ENCODE measurements at regions not wholly inside any gene's neighbourhood (a gene's known extent, or its start where the extent isn't known, plus 50 kb on each side); places are given as distances from the start of the nearest gene placed in this dataset.
"Not testable (repeated sequence)": the region's sequence is repeated elsewhere in the genome, so short reads cannot be mapped to it uniquely, and the experiment has no call there.

- Histone ChIP-seq H3K4me1 (no peaks in the 10 kb centered on the region), H3K4me3 (no peak overlapping the region), H3K36me3 (no peaks in the 10 kb centered on the region), H3K27ac (no peak overlapping the region), H3K9me3 (no peaks in the 10 kb centered on the region), H3K27me3 (replicated peaks in 1 of 7) (no peaks in the 10 kb centered on the region)
- TF ChIP-seq CTCF (IDR thresholded peaks at IDR 0.05 in 8 of 11, conservative IDR thresholded peaks at IDR 0.05 in 3 of 11) (no peak), POLR2AphosphoS5 (IDR thresholded peaks at IDR 0.05) (no peak), POLR2A (IDR thresholded peaks at IDR 0.05) (no peak)
- intact Hi-C loops (cut with DNase I; ENCODE audit: low total_unique reads) = no loop called here
- DNase-seq = no peak
Measured at GRCh38 chr1:55870106-55870505, 654.9 kb upstream of the USP24 start.

DNA sequence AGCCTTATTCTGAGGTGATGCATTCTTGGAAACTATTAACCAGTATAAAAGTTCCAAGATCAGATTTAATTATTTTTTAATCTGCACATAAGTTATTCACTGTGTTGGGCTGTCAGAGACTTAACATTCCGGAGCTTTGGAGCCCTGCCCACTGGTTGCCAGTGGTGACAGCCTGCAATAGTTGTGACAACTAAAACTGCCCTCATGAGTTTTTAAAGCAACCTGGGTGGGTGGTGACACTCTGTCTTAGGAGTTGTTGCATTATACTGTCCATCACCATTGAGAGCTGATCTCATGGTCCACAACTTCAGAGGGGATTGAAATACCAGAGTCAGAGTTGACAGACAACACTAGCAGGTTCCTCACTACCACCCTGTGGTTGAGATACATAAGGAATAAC lies 653.9 kb upstream of the USP24 start:
- Histone ChIP-seq H3K27me3 (replicated peaks in 1 of 7) (no peaks in the 10 kb centered on the region), H3K36me3 (no peaks in the 10 kb centered on the region), H3K9me3 (no peaks in the 10 kb centered on the region), H3K4me3 (no peak overlapping the region), H3K4me1 (no peaks in the 10 kb centered on the region), H3K27ac (no peak overlapping the region)
- TF ChIP-seq CTCF (IDR thresholded peaks at IDR 0.05 in 8 of 11, conservative IDR thresholded peaks at IDR 0.05 in 3 of 11) = no peak
- WGBS, 5 donors = 78 to 94% (median 84%) methylated on average over 1 of the region's 1 CpG
- DNase-seq = no peak
- intact Hi-C loops (cut with DNase I; ENCODE audit: low total_unique reads) = no loop called here

GRCh38 chr1:55868026-55868425 lies 652.9 kb upstream of the USP24 start:
- WGBS, 5 donors = 72 to 94% (median 73%) methylated on average over 2 of the region's 2 CpGs
- no peak for DNase-seq
- H3K9me3 ChIP-seq = no peaks in the 10 kb centered on the region
- intact Hi-C loops (cut with DNase I; ENCODE audit: low total_unique reads) = no loop called here
- no peaks in the 10 kb centered on the region for H3K4me1 ChIP-seq
- H3K4me3 ChIP-seq = no peak overlapping the region
- H3K27me3 ChIP-seq (replicated peaks in 1 of 7) = no peaks in the 10 kb centered on the region
- TF ChIP-seq CTCF (IDR thresholded peaks at IDR 0.05 in 8 of 11, conservative IDR thresholded peaks at IDR 0.05 in 3 of 11) = no peak
- TF ChIP-seq POLR2AphosphoS5 (IDR thresholded peaks at IDR 0.05) = no peak
- no peak for TF ChIP-seq POLR2A (IDR thresholded peaks at IDR 0.05)
- no peaks in the 10 kb centered on the region for H3K36me3 ChIP-seq
- no peak overlapping the region for H3K27ac ChIP-seq

- Histone ChIP-seq H3K4me1 (no peaks in the 10 kb centered on the region), H3K36me3 (no peaks in the 10 kb centered on the region), H3K9me3 (no peaks in the 10 kb centered on the region), H3K27ac (no peak overlapping the region), H3K27me3 (replicated peaks in 1 of 7) (no peaks in the 10 kb centered on the region), H3K4me3 (no peak overlapping the region)
- 86 to 97% (median 92%) methylated on average over 3 of the region's 3 CpGs for WGBS, 5 donors
- DNase-seq = no peak
- intact Hi-C loops (cut with DNase I; ENCODE audit: low total_unique reads) = no loop called here
- no peak for TF ChIP-seq POLR2A (IDR thresholded peaks at IDR 0.05)
- TF ChIP-seq CTCF (IDR thresholded peaks at IDR 0.05 in 8 of 11, conservative IDR thresholded peaks at IDR 0.05 in 3 of 11) = no peak
- no peak for TF ChIP-seq POLR2AphosphoS5 (IDR thresholded peaks at IDR 0.05)
Measured at GRCh38 chr1:55867304-55867843, 652.2 kb upstream of the USP24 start.

DNA sequence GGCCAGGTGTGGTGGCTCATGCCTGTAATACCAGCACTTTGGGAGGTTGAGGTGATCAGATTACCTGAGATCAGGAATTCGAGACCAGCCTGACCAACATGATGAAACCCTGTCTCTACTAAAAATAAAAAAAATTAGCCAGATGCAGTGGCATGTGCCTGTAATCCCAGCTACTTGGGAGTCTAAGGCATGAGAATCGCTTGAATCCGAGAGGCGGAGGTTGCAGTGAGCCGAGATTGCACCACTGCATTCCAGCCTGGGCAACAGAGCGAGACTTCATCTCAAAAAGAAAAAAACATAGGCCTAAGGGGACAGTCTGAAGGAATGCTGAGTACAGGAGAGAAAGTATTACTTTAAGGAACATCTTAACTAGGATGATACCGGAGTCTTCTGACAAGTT lies 650.6 kb upstream of the USP24 start:
- H3K9me3 ChIP-seq; H3K27me3 ChIP-seq (replicated peaks in 1 of 7); H3K4me3 ChIP-seq; H3K27ac ChIP-seq; H3K4me1 ChIP-seq; intact Hi-C loops (cut with DNase I; ENCODE audit: low total_unique reads); H3K36me3 ChIP-seq; DNase-seq: not testable (repeated sequence)
- WGBS, 5 donors = 89 to 94% (median 92%) methylated on average over 7 of the region's 7 CpGs
